Mesothelial cell of epicardium (in vitro differentiated cells): ENCODE measurements at regions not wholly inside any gene's neighbourhood (a gene's known extent, or its start where the extent isn't known, plus 50 kb on each side); places are given as distances from the start of the nearest gene placed in this dataset.

Experiments
- DNase-seq, 2 experiments: peaks; one replicate each; pipeline ENCODE4 v3.0.0; 2021; ENCODE audit warnings: low spot score in 2 of 2; ENCODE audit not compliant: unreplicated experiment in 2 of 2
- H3K27ac Mint-ChIP-seq: 2 replicates; pipeline ENCODE4 v1.8.0; 2021; ENCODE audit warnings: mixed read lengths
- H3K27me3 Mint-ChIP-seq: 2 replicates; pipeline ENCODE4 v1.8.0; 2021; ENCODE audit warnings: low read depth, mixed read lengths
- H3K36me3 Mint-ChIP-seq: 2 replicates; pipeline ENCODE4 v1.8.0; 2021; ENCODE audit warnings: mixed read lengths
- H3K4me1 Mint-ChIP-seq: 2 replicates; pipeline ENCODE4 v1.8.0; 2021; ENCODE audit warnings: mixed read lengths
- H3K4me3 Mint-ChIP-seq: 2 replicates; pipeline ENCODE4 v1.8.0; 2021; ENCODE audit warnings: mild to moderate bottlenecking, moderate library complexity, mixed read lengths
- H3K9me3 Mint-ChIP-seq: 2 replicates; pipeline ENCODE4 v1.8.0; 2021; ENCODE audit warnings: mixed read lengths
- TF ChIP-seq, protein P1 (sequence below): fragments of 200-600 bp; sonication (generic); IDR thresholded peaks from one replicate; pipeline ENCODE4 v1.5.0; 2021; ENCODE audit warnings: antibody characterized with exemption; ENCODE audit not compliant: unreplicated experiment

GRCh38 chr5:142378737-142379634 is 54.2 kb upstream of the SPRY4 start:
- no peaks in the 10 kb centered on the region for H3K9me3 Mint-ChIP-seq
- no peak for DNase-seq
- no peaks in the 10 kb centered on the region for H3K27me3 Mint-ChIP-seq
- no peaks in the 10 kb centered on the region for H3K36me3 Mint-ChIP-seq
- TF ChIP-seq, protein P1, sequence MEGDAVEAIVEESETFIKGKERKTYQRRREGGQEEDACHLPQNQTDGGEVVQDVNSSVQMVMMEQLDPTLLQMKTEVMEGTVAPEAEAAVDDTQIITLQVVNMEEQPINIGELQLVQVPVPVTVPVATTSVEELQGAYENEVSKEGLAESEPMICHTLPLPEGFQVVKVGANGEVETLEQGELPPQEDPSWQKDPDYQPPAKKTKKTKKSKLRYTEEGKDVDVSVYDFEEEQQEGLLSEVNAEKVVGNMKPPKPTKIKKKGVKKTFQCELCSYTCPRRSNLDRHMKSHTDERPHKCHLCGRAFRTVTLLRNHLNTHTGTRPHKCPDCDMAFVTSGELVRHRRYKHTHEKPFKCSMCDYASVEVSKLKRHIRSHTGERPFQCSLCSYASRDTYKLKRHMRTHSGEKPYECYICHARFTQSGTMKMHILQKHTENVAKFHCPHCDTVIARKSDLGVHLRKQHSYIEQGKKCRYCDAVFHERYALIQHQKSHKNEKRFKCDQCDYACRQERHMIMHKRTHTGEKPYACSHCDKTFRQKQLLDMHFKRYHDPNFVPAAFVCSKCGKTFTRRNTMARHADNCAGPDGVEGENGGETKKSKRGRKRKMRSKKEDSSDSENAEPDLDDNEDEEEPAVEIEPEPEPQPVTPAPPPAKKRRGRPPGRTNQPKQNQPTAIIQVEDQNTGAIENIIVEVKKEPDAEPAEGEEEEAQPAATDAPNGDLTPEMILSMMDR = no peak
- no peak overlapping the region for H3K27ac Mint-ChIP-seq
- no peak overlapping the region for H3K4me3 Mint-ChIP-seq
- H3K4me1 Mint-ChIP-seq = peaks cover 12% of the 10 kb centered on the region

GRCh38 chr5:142375944-142376411 is 51.2 kb upstream of the SPRY4 start:
- Mint-ChIP-seq H3K27me3 (no peaks in the 10 kb centered on the region), H3K27ac (no peak overlapping the region), H3K36me3 (no peaks in the 10 kb centered on the region), H3K4me3 (no peak overlapping the region), H3K4me1 (peaks cover 12% of the 10 kb centered on the region), H3K9me3 (no peaks in the 10 kb centered on the region)
- TF ChIP-seq, protein P1 = no peak
- DNase-seq = no peak
